ENCODE measurements at regions not wholly inside any gene's neighbourhood (a gene's known extent, or its start where the extent isn't known, plus 50 kb on each side); places are given as distances from the start of the nearest gene placed in this dataset.

GRCh38 chr4:54487491-54487890 lies 170.3 kb upstream of the KIT start:
- DNase-seq (ENCODE audit: low read depth in 2 of 3, low spot score in 2 of 3) = no peak

GRCh38 chr4:54493862-54494261 lies 163.9 kb upstream of the KIT start:
- DNase-seq (ENCODE audit: low read depth in 2 of 3, low spot score in 2 of 3) = no peak

GRCh38 chr4:54495091-54495490 lies 162.7 kb upstream of the KIT start:
- DNase-seq (ENCODE audit: low read depth in 2 of 3, low spot score in 2 of 3) = no peak

GRCh38 chr4:54495641-54496040 lies 162.1 kb upstream of the KIT start:
- no peak for DNase-seq (ENCODE audit: low read depth in 2 of 3, low spot score in 2 of 3)

- peak in 1 of 3 donors; percentile 48 for DNase-seq (ENCODE audit: low read depth in 2 of 3, low spot score in 2 of 3)
Observed at GRCh38 chr4:54496412-54496811, 161.3 kb upstream of the KIT start.

- no peak for DNase-seq (ENCODE audit: low read depth in 2 of 3, low spot score in 2 of 3)
Observed at GRCh38 chr4:54497947-54498346, 159.8 kb upstream of the KIT start.

GRCh38 chr4:54498661-54499111 lies 159.1 kb upstream of the KIT start:
- DNase-seq (ENCODE audit: low read depth in 2 of 3, low spot score in 2 of 3) = no peak

- DNase-seq (ENCODE audit: low read depth in 2 of 3, low spot score in 2 of 3) = peak in 1 of 3 donors; percentile 61
Observed at GRCh38 chr4:54499308-54500074, 158.3 kb upstream of the KIT start.

GRCh38 chr4:54505362-54505761 lies 152.4 kb upstream of the KIT start:
- no peak for DNase-seq (ENCODE audit: low read depth in 2 of 3, low spot score in 2 of 3)

GRCh38 chr4:54505996-54506395 lies 151.8 kb upstream of the KIT start:
- no peak for DNase-seq (ENCODE audit: low read depth in 2 of 3, low spot score in 2 of 3)

- no peak for DNase-seq (ENCODE audit: low read depth in 2 of 3, low spot score in 2 of 3)
Observed at GRCh38 chr4:54509057-54509456, 148.7 kb upstream of the KIT start.

- DNase-seq (ENCODE audit: low read depth in 2 of 3, low spot score in 2 of 3) = no peak
Observed at GRCh38 chr4:54513204-54513603, 144.6 kb upstream of the KIT start.

GRCh38 chr4:54513741-54514140 lies 144.0 kb upstream of the KIT start:
- DNase-seq (ENCODE audit: low read depth in 2 of 3, low spot score in 2 of 3) = no peak

- no peak for DNase-seq (ENCODE audit: low read depth in 2 of 3, low spot score in 2 of 3)
Observed at GRCh38 chr4:54516556-54517215, 141.1 kb upstream of the KIT start.

GRCh38 chr4:54517781-54518444 lies 139.8 kb upstream of the KIT start:
- peak in 1 of 3 donors; percentile 59 for DNase-seq (ENCODE audit: low read depth in 2 of 3, low spot score in 2 of 3)

GRCh38 chr4:54525602-54526001 lies 132.2 kb upstream of the KIT start:
- no peak for DNase-seq (ENCODE audit: low read depth in 2 of 3, low spot score in 2 of 3)

- no peak for DNase-seq (ENCODE audit: low read depth in 2 of 3, low spot score in 2 of 3)
Observed at GRCh38 chr4:54526560-54526959, 131.2 kb upstream of the KIT start.

- DNase-seq (ENCODE audit: low read depth in 2 of 3, low spot score in 2 of 3) = no peak
Observed at GRCh38 chr4:54527532-54527931, 130.2 kb upstream of the KIT start.

- peak in 2 of 3 donors; percentile 29 to 56 for DNase-seq (ENCODE audit: low read depth in 2 of 3, low spot score in 2 of 3)
Observed at GRCh38 chr4:54539500-54540029, 118.2 kb upstream of the KIT start.

- DNase-seq (ENCODE audit: low read depth in 2 of 3, low spot score in 2 of 3) = no peak
Observed at GRCh38 chr4:54540931-54541330, 116.8 kb upstream of the KIT start.

- DNase-seq (ENCODE audit: low read depth in 2 of 3, low spot score in 2 of 3) = no peak
Observed at GRCh38 chr4:54541426-54542118, 116.2 kb upstream of the KIT start.
